ENCODE measurements at regions not wholly inside any gene's neighbourhood (a gene's known extent, or its start where the extent isn't known, plus 50 kb on each side); places are given as distances from the start of the nearest gene placed in this dataset.

GRCh38 chr3:99249627-99250026 lies 348.1 kb upstream of the DCBLD2 start:
- no peak for DNase-seq
- H3K9me3 ChIP-seq (replicated peaks) = no peaks in the 10 kb centered on the region
- H3K36me3 ChIP-seq = no peaks in the 10 kb centered on the region
- no peak overlapping the region for H3K4me3 ChIP-seq
- H3K4me1 ChIP-seq = peaks cover 28% of the 10 kb centered on the region
- no peak for TF ChIP-seq CTCF (IDR thresholded peaks at IDR 0.05; ENCODE audit: borderline replicate concordance)
- H3K27ac ChIP-seq (replicated peaks) = peak overlapping the region; percentile 64
- intact Hi-C loops (cut with micrococcal nuclease) = no loop called here
- no peaks in the 10 kb centered on the region for H3K27me3 ChIP-seq (ENCODE audit: low read depth)

- H3K9me3 ChIP-seq (replicated peaks) = peaks cover 4% of the 10 kb centered on the region
- no peaks in the 10 kb centered on the region for H3K27me3 ChIP-seq (ENCODE audit: low read depth)
- no peak overlapping the region for H3K4me3 ChIP-seq
- TF ChIP-seq CTCF (IDR thresholded peaks at IDR 0.05; ENCODE audit: borderline replicate concordance) = no peak
- peaks cover 28% of the 10 kb centered on the region for H3K4me1 ChIP-seq
- peak overlapping the region; percentile 64 for H3K27ac ChIP-seq (replicated peaks)
- DNase-seq = no peak
- intact Hi-C loops (cut with micrococcal nuclease) = no loop called here
- no peaks in the 10 kb centered on the region for H3K36me3 ChIP-seq
Measured at GRCh38 chr3:99248913-99249312, 347.4 kb upstream of the DCBLD2 start.

GRCh38 chr3:99248130-99248529 lies 346.6 kb upstream of the DCBLD2 start:
- H3K9me3 ChIP-seq (replicated peaks) = peaks cover 4% of the 10 kb centered on the region
- peaks cover 28% of the 10 kb centered on the region for H3K4me1 ChIP-seq
- TF ChIP-seq CTCF (IDR thresholded peaks at IDR 0.05; ENCODE audit: borderline replicate concordance) = no peak
- DNase-seq = no peak
- intact Hi-C loops (cut with micrococcal nuclease) = no loop called here
- H3K27ac ChIP-seq (replicated peaks) = peak overlapping the region; percentile 64
- no peaks in the 10 kb centered on the region for H3K36me3 ChIP-seq
- no peak overlapping the region for H3K4me3 ChIP-seq
- H3K27me3 ChIP-seq (ENCODE audit: low read depth) = no peaks in the 10 kb centered on the region

- peaks cover 21% of the 10 kb centered on the region for H3K4me1 ChIP-seq
- H3K9me3 ChIP-seq (replicated peaks) = peaks cover 4% of the 10 kb centered on the region
- DNase-seq = no peak
- intact Hi-C loops (cut with micrococcal nuclease) = no loop called here
- no peak overlapping the region for H3K4me3 ChIP-seq
- H3K36me3 ChIP-seq = no peaks in the 10 kb centered on the region
- no peak overlapping the region for H3K27ac ChIP-seq (replicated peaks)
- no peaks in the 10 kb centered on the region for H3K27me3 ChIP-seq (ENCODE audit: low read depth)
- TF ChIP-seq CTCF (IDR thresholded peaks at IDR 0.05; ENCODE audit: borderline replicate concordance) = no peak
Measured at GRCh38 chr3:99246010-99246654, 344.6 kb upstream of the DCBLD2 start.

GRCh38 chr3:99242271-99242670 lies 340.8 kb upstream of the DCBLD2 start:
- Histone ChIP-seq H3K27me3 (ENCODE audit: low read depth) (no peaks in the 10 kb centered on the region), H3K4me3 (no peak overlapping the region), H3K36me3 (no peaks in the 10 kb centered on the region), H3K27ac (replicated peaks) (no peak overlapping the region), H3K9me3 (replicated peaks) (peaks cover 4% of the 10 kb centered on the region), H3K4me1 (no peaks in the 10 kb centered on the region)
- DNase-seq = no peak
- intact Hi-C loops (cut with micrococcal nuclease) = no loop called here
- TF ChIP-seq CTCF (IDR thresholded peaks at IDR 0.05; ENCODE audit: borderline replicate concordance) = no peak

Measured in left ventricle myocardium inferior (tissue), 1 donor.